Kidney capillary endothelial cell (primary cell): ENCODE measurements at regions not wholly inside any gene's neighbourhood (a gene's known extent, or its start where the extent isn't known, plus 50 kb on each side); places are given as distances from the start of the nearest gene placed in this dataset.

Experiments used
- DNase-seq: peaks from one replicate; pipeline ENCODE4 v3.0.0-alpha.2; 2018; ENCODE audit warnings: low spot score

GRCh38 chr16:86632206-86632605, 53.9 kb downstream of the FOXL1 start:
- DNase-seq, result no peak

DNA sequence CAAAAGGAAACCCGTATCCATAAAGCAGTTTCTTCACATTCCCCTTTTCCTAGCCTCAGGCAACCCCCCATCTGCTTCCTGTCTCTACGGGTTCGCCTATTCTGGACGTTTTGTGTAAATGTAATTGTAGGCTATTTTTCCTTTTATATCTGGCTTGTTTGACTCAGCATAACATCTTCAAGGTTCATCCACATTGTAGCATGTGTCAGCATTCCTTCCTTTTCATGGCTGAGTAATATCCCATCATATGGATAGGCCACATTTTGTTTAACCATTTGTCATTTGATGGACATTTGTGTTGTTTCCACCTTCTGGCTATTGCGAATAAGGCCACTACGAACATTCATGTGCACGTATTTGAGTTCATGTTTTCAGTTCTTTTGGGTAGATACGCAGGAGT, 54.6 kb downstream of the FOXL1 start:
- no peak for DNase-seq

GRCh38 chr16:86634292-86634691, 55.9 kb downstream of the FOXL1 start:
- DNase-seq, result no peak

- DNase-seq, result no peak
Observed at GRCh38 chr16:86635176-86635876, 57.0 kb downstream of the FOXL1 start.

- DNase-seq, result no peak
Observed at GRCh38 chr16:86635926-86636325, 57.6 kb downstream of the FOXL1 start.

DNA sequence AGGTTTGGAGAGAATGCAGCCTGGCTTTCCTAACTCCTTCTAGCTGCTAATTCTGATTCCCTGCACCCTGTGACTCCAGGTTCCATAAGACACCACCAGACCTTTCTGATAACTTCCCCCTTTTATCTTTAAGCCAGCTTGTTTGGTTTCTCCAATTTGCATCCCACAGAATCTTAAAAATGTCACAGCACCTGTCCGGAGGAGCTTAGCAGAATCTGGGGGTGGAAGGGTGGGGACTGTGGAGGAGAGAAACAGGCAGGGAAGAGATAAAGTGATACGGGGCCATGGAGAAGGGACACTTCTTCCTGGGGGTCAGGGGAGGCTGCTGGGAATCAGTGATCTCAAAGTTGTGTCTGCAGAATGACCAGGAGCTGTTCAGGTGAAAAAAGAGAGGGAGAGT, 59.4 kb downstream of the FOXL1 start:
- no peak for DNase-seq

DNA sequence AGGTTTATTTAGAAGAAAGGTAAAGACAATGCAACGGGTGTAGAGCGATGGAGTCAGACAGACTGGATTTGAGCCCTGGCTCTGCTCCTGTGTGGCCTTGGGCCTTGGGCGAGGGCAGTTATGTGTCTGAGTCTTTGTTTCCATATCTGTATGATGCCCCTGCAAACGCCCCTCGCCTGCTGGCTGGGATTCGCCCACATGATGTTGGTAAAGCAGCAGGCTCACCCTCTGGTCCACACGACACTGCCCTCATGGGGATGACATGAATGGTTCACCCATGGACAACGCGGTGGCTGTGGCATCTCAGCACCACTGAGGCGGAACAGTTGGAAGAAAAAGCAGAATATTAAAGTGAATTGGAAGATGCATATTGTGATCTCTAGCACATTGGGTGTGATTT, 60.3 kb downstream of the FOXL1 start:
- no peak for DNase-seq

- no peak for DNase-seq
Observed at GRCh38 chr16:86639354-86639753, 61.0 kb downstream of the FOXL1 start.

- DNase-seq, result no peak
Observed at GRCh38 chr16:86640265-86640843, 62.0 kb downstream of the FOXL1 start.

- no peak for DNase-seq
Observed at GRCh38 chr16:86642087-86642486, 63.7 kb downstream of the FOXL1 start.

DNA sequence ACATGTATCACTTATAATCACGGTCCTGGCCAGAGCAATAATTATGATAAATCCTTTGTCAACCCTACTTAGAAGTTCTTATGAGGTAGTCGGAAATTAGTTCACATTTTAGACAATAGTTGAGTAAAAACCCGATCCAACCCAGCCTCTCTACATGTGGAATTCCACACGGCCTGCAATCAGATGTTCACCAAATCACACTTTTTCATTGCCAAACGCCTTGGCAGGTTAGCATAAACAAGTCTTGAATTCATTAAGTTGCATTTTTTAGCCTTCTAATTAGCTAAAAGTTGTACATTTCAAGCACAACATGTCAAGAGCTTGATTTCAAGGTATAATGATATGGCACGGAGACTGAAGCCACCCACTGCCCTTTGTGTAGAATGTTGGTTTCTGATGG, 65.3 kb downstream of the FOXL1 start:
- DNase-seq, result no peak

DNA sequence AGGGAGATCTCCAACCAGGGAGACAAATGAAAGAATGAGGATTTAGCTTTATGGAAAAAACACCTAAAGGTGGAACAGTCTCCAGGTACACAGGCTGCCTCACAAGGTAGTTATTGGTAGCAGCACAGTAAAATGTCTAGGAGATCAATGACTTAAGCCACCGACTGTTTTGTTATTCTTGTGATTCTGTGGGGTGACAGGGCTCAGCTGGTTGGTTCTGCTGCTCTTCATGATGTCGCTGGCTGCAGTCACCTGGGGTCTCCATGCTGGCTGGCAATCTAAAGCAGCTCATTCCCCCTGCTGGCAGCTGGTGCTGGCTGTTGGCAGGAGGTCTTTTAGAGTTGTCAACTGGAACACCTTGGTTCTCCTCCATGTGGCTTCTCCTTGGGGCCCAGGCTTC, 69.2 kb downstream of the FOXL1 start:
- DNase-seq, result no peak

- DNase-seq, result no peak
Observed at GRCh38 chr16:86649875-86650274, 71.5 kb downstream of the FOXL1 start.

- no peak for DNase-seq
Observed at GRCh38 chr16:86651013-86651627, 72.8 kb downstream of the FOXL1 start.

DNA sequence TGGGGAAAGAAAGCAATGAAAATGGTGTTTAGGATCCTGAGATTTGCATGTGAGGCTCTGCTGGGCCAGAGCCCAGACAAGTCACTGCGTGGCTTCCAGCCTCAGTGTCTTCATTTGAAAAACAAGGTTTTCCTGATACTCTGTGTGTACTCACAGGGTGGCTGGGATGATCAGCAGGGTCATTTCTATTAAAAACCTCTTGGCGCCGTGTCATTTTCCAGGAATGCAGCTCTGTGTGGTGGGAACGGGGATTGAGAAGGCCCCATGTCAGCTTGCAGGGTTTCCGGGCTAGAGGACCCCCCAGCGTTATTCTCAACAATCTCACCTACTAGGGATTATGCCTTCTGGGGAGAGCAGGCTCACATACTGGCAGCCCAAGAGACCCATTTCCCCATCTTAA, 73.5 kb downstream of the FOXL1 start:
- no peak for DNase-seq

GRCh38 chr16:86653285-86654006, 75.1 kb downstream of the FOXL1 start:
- DNase-seq, result no peak

GRCh38 chr16:86657972-86658371, 79.6 kb downstream of the FOXL1 start:
- no peak for DNase-seq

- DNase-seq, result no peak
Observed at GRCh38 chr16:86660623-86661022, 82.3 kb downstream of the FOXL1 start.

DNA sequence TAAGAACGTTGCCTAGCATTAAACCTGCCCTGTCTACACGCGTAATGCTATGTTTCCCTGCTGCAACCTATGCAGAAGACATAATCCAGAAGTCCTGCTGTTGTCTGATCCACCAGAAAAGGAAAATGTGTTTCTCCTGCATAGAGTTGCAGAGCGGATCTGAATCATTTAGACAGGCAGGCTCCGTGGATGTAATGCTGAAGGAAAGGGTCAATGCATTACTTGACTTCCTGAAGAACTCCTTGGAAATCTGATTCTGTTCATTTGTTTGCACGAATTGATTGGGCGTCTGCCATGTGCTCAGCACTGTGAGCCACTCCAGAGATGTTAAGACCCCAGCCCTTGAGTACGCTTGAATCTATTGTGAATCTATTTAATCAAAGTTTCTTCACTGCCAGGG, 83.4 kb downstream of the FOXL1 start:
- DNase-seq, result peak; percentile 24

- DNase-seq, result peak; percentile 6
Observed at GRCh38 chr16:86662195-86662594, 83.8 kb downstream of the FOXL1 start.

- DNase-seq, result no peak
Observed at GRCh38 chr16:86662740-86663139, 84.4 kb downstream of the FOXL1 start.

GRCh38 chr16:86663685-86664521, 85.6 kb downstream of the FOXL1 start:
- DNase-seq, result peak; percentile 8
